ENCODE measurements at regions not wholly inside any gene's neighbourhood (a gene's known extent, or its start where the extent isn't known, plus 50 kb on each side); places are given as distances from the start of the nearest gene placed in this dataset.
A peak's percentile ranks its signal among the peaks of the same experiment; 100 is the strongest.

DNA sequence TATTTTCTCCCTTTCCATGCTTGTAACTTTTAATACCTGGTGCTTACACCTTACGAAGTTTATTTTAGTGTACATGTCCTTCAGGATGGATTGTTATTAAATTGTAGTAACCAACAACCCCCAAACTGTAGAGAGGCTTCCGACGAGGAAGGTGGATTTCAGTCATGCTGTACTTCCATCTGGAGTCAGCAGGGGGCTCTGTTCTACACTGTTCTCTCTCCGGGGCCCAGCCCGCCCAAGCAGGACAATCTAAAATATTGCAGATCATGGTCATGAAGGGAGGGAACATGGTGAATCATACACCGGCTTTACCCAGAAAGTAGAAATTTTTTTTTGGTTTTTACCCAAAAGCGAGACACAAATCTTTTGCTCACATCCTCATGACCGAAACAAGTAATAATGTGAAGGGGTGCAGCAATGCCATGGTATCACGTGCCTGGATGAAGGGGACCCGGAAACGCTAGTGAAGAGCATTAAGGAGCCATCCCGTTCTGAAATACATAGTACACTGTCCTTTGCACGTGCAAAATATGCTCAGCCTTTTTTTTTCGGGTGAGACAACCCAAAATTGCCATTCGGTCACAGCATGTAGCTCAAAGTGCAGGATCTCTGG, 884.8 kb downstream of the EPHA4 start (continued):
- TF ChIP-seq, protein P1, sequence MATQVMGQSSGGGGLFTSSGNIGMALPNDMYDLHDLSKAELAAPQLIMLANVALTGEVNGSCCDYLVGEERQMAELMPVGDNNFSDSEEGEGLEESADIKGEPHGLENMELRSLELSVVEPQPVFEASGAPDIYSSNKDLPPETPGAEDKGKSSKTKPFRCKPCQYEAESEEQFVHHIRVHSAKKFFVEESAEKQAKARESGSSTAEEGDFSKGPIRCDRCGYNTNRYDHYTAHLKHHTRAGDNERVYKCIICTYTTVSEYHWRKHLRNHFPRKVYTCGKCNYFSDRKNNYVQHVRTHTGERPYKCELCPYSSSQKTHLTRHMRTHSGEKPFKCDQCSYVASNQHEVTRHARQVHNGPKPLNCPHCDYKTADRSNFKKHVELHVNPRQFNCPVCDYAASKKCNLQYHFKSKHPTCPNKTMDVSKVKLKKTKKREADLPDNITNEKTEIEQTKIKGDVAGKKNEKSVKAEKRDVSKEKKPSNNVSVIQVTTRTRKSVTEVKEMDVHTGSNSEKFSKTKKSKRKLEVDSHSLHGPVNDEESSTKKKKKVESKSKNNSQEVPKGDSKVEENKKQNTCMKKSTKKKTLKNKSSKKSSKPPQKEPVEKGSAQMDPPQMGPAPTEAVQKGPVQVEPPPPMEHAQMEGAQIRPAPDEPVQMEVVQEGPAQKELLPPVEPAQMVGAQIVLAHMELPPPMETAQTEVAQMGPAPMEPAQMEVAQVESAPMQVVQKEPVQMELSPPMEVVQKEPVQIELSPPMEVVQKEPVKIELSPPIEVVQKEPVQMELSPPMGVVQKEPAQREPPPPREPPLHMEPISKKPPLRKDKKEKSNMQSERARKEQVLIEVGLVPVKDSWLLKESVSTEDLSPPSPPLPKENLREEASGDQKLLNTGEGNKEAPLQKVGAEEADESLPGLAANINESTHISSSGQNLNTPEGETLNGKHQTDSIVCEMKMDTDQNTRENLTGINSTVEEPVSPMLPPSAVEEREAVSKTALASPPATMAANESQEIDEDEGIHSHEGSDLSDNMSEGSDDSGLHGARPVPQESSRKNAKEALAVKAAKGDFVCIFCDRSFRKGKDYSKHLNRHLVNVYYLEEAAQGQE (IDR thresholded peaks at IDR 0.05; ENCODE audit: borderline replicate concordance) = peak; percentile 8; the same call in 1 of the 2 replicates
- TF ChIP-seq, protein P1 (CRISPR knock-in tag; IDR thresholded peaks at IDR 0.05; ENCODE audit: low read depth) = no peak
- TF ChIP-seq, protein P2, sequence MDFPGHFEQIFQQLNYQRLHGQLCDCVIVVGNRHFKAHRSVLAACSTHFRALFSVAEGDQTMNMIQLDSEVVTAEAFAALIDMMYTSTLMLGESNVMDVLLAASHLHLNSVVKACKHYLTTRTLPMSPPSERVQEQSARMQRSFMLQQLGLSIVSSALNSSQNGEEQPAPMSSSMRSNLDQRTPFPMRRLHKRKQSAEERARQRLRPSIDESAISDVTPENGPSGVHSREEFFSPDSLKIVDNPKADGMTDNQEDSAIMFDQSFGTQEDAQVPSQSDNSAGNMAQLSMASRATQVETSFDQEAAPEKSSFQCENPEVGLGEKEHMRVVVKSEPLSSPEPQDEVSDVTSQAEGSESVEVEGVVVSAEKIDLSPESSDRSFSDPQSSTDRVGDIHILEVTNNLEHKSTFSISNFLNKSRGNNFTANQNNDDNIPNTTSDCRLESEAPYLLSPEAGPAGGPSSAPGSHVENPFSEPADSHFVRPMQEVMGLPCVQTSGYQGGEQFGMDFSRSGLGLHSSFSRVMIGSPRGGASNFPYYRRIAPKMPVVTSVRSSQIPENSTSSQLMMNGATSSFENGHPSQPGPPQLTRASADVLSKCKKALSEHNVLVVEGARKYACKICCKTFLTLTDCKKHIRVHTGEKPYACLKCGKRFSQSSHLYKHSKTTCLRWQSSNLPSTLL (IDR thresholded peaks at IDR 0.05) = no peak
- TF ChIP-seq L3MBTL2 (IDR thresholded peaks at IDR 0.05) = no peak
- TF ChIP-seq, protein P3, sequence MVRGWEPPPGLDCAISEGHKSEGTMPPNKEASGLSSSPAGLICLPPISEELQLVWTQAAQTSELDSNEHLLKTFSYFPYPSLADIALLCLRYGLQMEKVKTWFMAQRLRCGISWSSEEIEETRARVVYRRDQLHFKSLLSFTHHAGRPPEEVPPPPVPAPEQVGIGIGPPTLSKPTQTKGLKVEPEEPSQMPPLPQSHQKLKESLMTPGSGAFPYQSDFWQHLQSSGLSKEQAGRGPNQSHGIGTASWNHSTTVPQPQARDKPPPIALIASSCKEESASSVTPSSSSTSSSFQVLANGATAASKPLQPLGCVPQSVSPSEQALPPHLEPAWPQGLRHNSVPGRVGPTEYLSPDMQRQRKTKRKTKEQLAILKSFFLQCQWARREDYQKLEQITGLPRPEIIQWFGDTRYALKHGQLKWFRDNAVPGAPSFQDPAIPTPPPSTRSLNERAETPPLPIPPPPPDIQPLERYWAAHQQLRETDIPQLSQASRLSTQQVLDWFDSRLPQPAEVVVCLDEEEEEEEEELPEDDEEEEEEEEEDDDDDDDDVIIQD (CRISPR knock-in tag; IDR thresholded peaks at IDR 0.05) = no peak

Data from K562 (cell line).